Type B pancreatic cell (in vitro differentiated cells): ENCODE measurements at regions not wholly inside any gene's neighbourhood (a gene's known extent, or its start where the extent isn't known, plus 50 kb on each side); places are given as distances from the start of the nearest gene placed in this dataset.

Experiments used
- DNase-seq: peaks from one replicate; pipeline ENCODE4 v3.0.0; 2021; ENCODE audit warnings: mixed read lengths; ENCODE audit not compliant: unreplicated experiment; ENCODE audit errors: extremely low spot score
- H3K27ac Mint-ChIP-seq: 2 replicates; pipeline ENCODE4 v1.8.0; 2021; ENCODE audit warnings: mild to moderate bottlenecking, mixed read lengths
- H3K27me3 Mint-ChIP-seq: 2 replicates; pipeline ENCODE4 v1.8.0; 2021; ENCODE audit warnings: mixed read lengths
- H3K36me3 Mint-ChIP-seq: 2 replicates; pipeline ENCODE4 v1.8.0; 2021; ENCODE audit warnings: mixed read lengths
- H3K4me1 Mint-ChIP-seq: one replicate; pipeline ENCODE4 v1.8.0; 2021; ENCODE audit warnings: mixed read lengths; ENCODE audit not compliant: unreplicated experiment
- H3K4me3 Mint-ChIP-seq: 2 replicates; pipeline ENCODE4 v1.8.0; 2021; ENCODE audit warnings: mild to moderate bottlenecking, mixed read lengths
- H3K9me3 Mint-ChIP-seq: 2 replicates; pipeline ENCODE4 v1.8.0; 2021; ENCODE audit warnings: mixed read lengths
- CTCF ChIP-seq: fragments of 200-600 bp; sonication (generic); conservative IDR thresholded peaks from 2 replicates; pipeline ENCODE4 v1.5.0; 2021; ENCODE audit warnings: antibody characterized with exemption, mild to moderate bottlenecking

DNA sequence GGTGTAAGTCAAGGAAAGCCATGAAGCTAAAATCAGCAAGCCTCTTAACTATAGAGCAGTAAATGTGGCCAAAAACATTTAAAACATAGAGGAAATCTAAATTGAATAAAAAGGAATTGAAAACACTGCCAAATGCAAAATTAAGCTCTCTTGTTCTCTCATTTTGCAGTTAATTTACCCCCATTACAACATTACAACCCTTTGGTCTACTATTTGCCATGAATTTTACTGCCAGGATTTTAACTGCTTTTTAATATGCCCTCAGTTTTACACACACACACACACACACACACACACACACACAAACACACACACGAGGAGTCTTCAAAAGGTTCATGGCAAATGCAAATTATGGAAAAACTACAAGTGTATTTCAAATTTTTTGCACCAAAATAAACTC lies 91.4 kb upstream of the ACO1 start:
- H3K4me3 Mint-ChIP-seq: no peak overlapping the region
- no peak for TF ChIP-seq CTCF
- H3K36me3 Mint-ChIP-seq: no peaks in the 10 kb centered on the region
- DNase-seq: no peak
- no peaks in the 10 kb centered on the region for H3K9me3 Mint-ChIP-seq
- peaks cover 4% of the 10 kb centered on the region for H3K27me3 Mint-ChIP-seq
- no peak overlapping the region for H3K27ac Mint-ChIP-seq
- H3K4me1 Mint-ChIP-seq: no peaks in the 10 kb centered on the region

- no peak overlapping the region for H3K27ac Mint-ChIP-seq
- H3K27me3 Mint-ChIP-seq: peaks cover 7% of the 10 kb centered on the region
- no peaks in the 10 kb centered on the region for H3K36me3 Mint-ChIP-seq
- no peak for DNase-seq
- H3K4me1 Mint-ChIP-seq: no peaks in the 10 kb centered on the region
- no peak for TF ChIP-seq CTCF
- no peaks in the 10 kb centered on the region for H3K9me3 Mint-ChIP-seq
- no peak overlapping the region for H3K4me3 Mint-ChIP-seq
Observed at GRCh38 chr9:32294106-32294505, 90.3 kb upstream of the ACO1 start.

GRCh38 chr9:32300373-32300772 lies 84.1 kb upstream of the ACO1 start:
- no peak for TF ChIP-seq CTCF
- no peak overlapping the region for H3K27ac Mint-ChIP-seq
- H3K9me3 Mint-ChIP-seq: no peaks in the 10 kb centered on the region
- H3K36me3 Mint-ChIP-seq: no peaks in the 10 kb centered on the region
- no peaks in the 10 kb centered on the region for H3K4me1 Mint-ChIP-seq
- no peak overlapping the region for H3K4me3 Mint-ChIP-seq
- H3K27me3 Mint-ChIP-seq: peaks cover 15% of the 10 kb centered on the region
- DNase-seq: no peak

GRCh38 chr9:32304495-32304894 lies 79.9 kb upstream of the ACO1 start:
- no peak for DNase-seq
- H3K9me3 Mint-ChIP-seq: no peaks in the 10 kb centered on the region
- no peak overlapping the region for H3K4me3 Mint-ChIP-seq

DNA sequence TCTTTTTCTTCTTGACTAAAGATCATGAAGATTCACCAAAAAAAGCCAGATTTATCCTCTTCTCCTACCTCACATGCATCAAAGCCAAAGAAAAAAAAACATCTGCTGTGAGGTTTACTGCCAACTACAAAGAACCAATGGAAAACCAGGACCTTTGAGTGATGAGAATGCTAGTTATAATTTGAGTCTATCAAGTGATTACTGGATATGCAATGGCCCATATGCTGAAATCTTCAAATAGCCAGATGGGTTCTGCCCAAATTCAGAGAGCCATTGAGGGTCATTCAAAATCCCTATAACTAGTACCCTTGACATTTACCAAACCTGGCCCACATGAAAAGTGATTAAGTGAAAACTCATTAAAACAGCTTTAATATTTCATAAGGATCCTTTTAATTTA lies 78.4 kb upstream of the ACO1 start:
- Mint-ChIP-seq H3K27ac (no peak overlapping the region), H3K4me3 (no peak overlapping the region), H3K4me1 (no peaks in the 10 kb centered on the region), H3K27me3 (peaks cover 6% of the 10 kb centered on the region), H3K9me3 (no peaks in the 10 kb centered on the region), H3K36me3 (no peaks in the 10 kb centered on the region)
- TF ChIP-seq CTCF: no peak
- no peak for DNase-seq

More at GRCh38 chr9:32304495-32304894, 79.9 kb upstream of the ACO1 start:
- H3K27ac Mint-ChIP-seq: no peak overlapping the region
- no peaks in the 10 kb centered on the region for H3K36me3 Mint-ChIP-seq
- TF ChIP-seq CTCF: no peak
- peaks cover 9% of the 10 kb centered on the region for H3K27me3 Mint-ChIP-seq
- no peaks in the 10 kb centered on the region for H3K4me1 Mint-ChIP-seq

GRCh38 chr9:32319312-32319929 lies 65.0 kb upstream of the ACO1 start:
- H3K27ac Mint-ChIP-seq: no peak overlapping the region
- H3K36me3 Mint-ChIP-seq: no peaks in the 10 kb centered on the region
- DNase-seq: no peak
- H3K4me3 Mint-ChIP-seq: no peak overlapping the region
- no peak for TF ChIP-seq CTCF
- no peaks in the 10 kb centered on the region for H3K4me1 Mint-ChIP-seq
- H3K9me3 Mint-ChIP-seq: no peaks in the 10 kb centered on the region
- peaks cover 3% of the 10 kb centered on the region for H3K27me3 Mint-ChIP-seq
